ENCODE measurements at regions not wholly inside any gene's neighbourhood (a gene's known extent, or its start where the extent isn't known, plus 50 kb on each side); places are given as distances from the start of the nearest gene placed in this dataset.

- TF ChIP-seq EZH2 (IDR thresholded peaks at IDR 0.05; ENCODE audit: low read depth) (no peak), CTCF (conservative IDR thresholded peaks at IDR 0.05) (no peak)
- no peak for DNase-seq
- BruUV-seq (replicated peaks) = no TSS peak
- Histone ChIP-seq H3K27ac (no peak overlapping the region), H4K20me1 (ENCODE audit: insufficient read depth) (no peaks in the 10 kb centered on the region), H3K9me3 (ENCODE audit: insufficient read depth, low read depth) (peaks cover 5% of the 10 kb centered on the region; the same call in 1 of the 2 replicates), H2AFZ (no peak overlapping the region), H3K9me2 (ENCODE audit: insufficient read depth) (no peaks in the 10 kb centered on the region), H3K4me3 (no peak overlapping the region), H3K36me3 (ENCODE audit: low read depth) (no peaks in the 10 kb centered on the region), H3K27me3 (ENCODE audit: insufficient read depth, low read depth) (no peaks in the 10 kb centered on the region), H3F3A (ENCODE audit: insufficient read depth, low read depth) (no peaks in the 10 kb centered on the region), H3K4me2 (no peak overlapping the region), H3K79me2 (ENCODE audit: low read depth) (no peaks in the 10 kb centered on the region), H3K4me1 (replicated peaks; ENCODE audit: insufficient read depth) (no peaks in the 10 kb centered on the region)
- intact Hi-C loops (cut with micrococcal nuclease; ENCODE audit: unreplicated experiment) = no loop called here
- ChIA-PET POLR2A (ENCODE audit: unreplicated experiment) (no interaction called here), CTCF (no interaction called here)
These were observed 749.9 kb downstream of the KCNJ2 start for GRCh38 chr17:70919241-70919640.

- Histone ChIP-seq H4K20me1 (ENCODE audit: insufficient read depth) (no peaks in the 10 kb centered on the region), H3F3A (ENCODE audit: insufficient read depth, low read depth) (no peaks in the 10 kb centered on the region), H3K27ac (no peak overlapping the region), H3K36me3 (ENCODE audit: low read depth) (no peaks in the 10 kb centered on the region), H3K4me1 (replicated peaks; ENCODE audit: insufficient read depth) (no peaks in the 10 kb centered on the region), H3K79me2 (ENCODE audit: low read depth) (no peaks in the 10 kb centered on the region), H3K4me3 (no peak overlapping the region), H3K4me2 (no peak overlapping the region), H3K9me3 (ENCODE audit: insufficient read depth, low read depth) (peaks cover 5% of the 10 kb centered on the region; the same call in 1 of the 2 replicates), H3K9me2 (ENCODE audit: insufficient read depth) (no peaks in the 10 kb centered on the region), H3K27me3 (ENCODE audit: insufficient read depth, low read depth) (no peaks in the 10 kb centered on the region), H2AFZ (no peak overlapping the region)
- intact Hi-C loops (cut with micrococcal nuclease; ENCODE audit: unreplicated experiment) = no loop called here
- DNase-seq = no peak
- BruUV-seq (replicated peaks) = no TSS peak
- ChIA-PET CTCF (no interaction called here), POLR2A (ENCODE audit: unreplicated experiment) (no interaction called here)
- no peak for TF ChIP-seq CTCF (conservative IDR thresholded peaks at IDR 0.05)
- TF ChIP-seq EZH2 (IDR thresholded peaks at IDR 0.05; ENCODE audit: low read depth) = no peak
These were observed 751.1 kb downstream of the KCNJ2 start for GRCh38 chr17:70920416-70920815.

GRCh38 chr17:70922268-70922667 is 752.9 kb downstream of the KCNJ2 start:
- no TSS peak for BruUV-seq (replicated peaks)
- Histone ChIP-seq H3K27me3 (ENCODE audit: insufficient read depth, low read depth) (no peaks in the 10 kb centered on the region), H3K4me3 (no peak overlapping the region), H2AFZ (no peak overlapping the region), H3K4me2 (no peak overlapping the region), H3K36me3 (ENCODE audit: low read depth) (no peaks in the 10 kb centered on the region), H4K20me1 (ENCODE audit: insufficient read depth) (no peaks in the 10 kb centered on the region), H3K9me2 (ENCODE audit: insufficient read depth) (no peaks in the 10 kb centered on the region), H3F3A (ENCODE audit: insufficient read depth, low read depth) (no peaks in the 10 kb centered on the region), H3K9me3 (ENCODE audit: insufficient read depth, low read depth) (peaks cover 5% of the 10 kb centered on the region; the same call in 1 of the 2 replicates), H3K4me1 (replicated peaks; ENCODE audit: insufficient read depth) (no peaks in the 10 kb centered on the region), H3K27ac (no peak overlapping the region), H3K79me2 (ENCODE audit: low read depth) (no peaks in the 10 kb centered on the region)
- CTCF ChIA-PET = no interaction called here
- no peak for TF ChIP-seq CTCF (conservative IDR thresholded peaks at IDR 0.05)
- TF ChIP-seq EZH2 (IDR thresholded peaks at IDR 0.05; ENCODE audit: low read depth) = no peak
- POLR2A ChIA-PET (ENCODE audit: unreplicated experiment) = no interaction called here
- intact Hi-C loops (cut with micrococcal nuclease; ENCODE audit: unreplicated experiment) = no loop called here
- DNase-seq = no peak

Data from PC-9 (cell line).